Fibroblast of mammary gland (primary cell): ENCODE measurements at regions not wholly inside any gene's neighbourhood (a gene's known extent, or its start where the extent isn't known, plus 50 kb on each side); places are given as distances from the start of the nearest gene placed in this dataset.

Experiments
- DNase-seq: peaks from one replicate; pipeline ENCODE4 v3.0.0-alpha.2; 2010; ENCODE audit warnings: low read depth
- H3K4me3 ChIP-seq: 2 replicates; pipeline ENCODE4 v1.5.1; 2011; ENCODE audit warnings: low read depth, mild to moderate bottlenecking, low read length, moderate library complexity; ENCODE audit not compliant: control insufficient read depth
- TF ChIP-seq, protein P1 (sequence below): conservative IDR thresholded peaks from 2 replicates; pipeline ENCODE4 v1.5.1; 2011; ENCODE audit warnings: low read depth, low read length, inconsistent platforms; ENCODE audit not compliant: control insufficient read depth, insufficient read depth

DNA sequence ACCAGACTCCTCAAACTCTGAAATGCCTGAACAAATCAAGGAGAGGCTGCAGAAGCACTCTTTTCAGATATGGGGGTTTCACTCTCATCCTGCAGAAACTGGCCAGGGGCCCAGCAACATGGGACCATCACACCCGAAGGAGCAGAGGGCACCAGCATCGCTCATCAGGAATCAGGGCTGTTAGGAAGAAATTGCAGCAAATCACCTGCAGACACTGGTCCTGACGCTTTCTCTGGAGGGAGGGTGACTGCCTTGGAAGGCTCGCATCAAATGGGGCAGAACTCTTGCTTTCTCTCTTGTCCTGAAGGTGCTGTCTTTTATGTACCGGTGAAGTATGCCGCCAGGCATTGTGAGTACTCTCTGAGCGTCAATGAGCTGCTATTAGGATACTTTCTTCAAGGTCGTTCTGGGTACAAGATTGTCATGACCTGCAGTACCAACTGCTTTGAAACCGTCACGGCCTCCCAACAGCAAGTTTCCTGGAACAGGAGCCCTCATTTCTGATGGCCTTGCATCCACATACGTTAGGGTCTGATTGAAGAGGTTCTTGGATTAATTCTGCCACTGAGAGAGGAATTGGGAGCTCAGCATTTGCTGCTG is 155.7 kb upstream of the SOX1 start:
- DNase-seq: no peak
- TF ChIP-seq, protein P1, sequence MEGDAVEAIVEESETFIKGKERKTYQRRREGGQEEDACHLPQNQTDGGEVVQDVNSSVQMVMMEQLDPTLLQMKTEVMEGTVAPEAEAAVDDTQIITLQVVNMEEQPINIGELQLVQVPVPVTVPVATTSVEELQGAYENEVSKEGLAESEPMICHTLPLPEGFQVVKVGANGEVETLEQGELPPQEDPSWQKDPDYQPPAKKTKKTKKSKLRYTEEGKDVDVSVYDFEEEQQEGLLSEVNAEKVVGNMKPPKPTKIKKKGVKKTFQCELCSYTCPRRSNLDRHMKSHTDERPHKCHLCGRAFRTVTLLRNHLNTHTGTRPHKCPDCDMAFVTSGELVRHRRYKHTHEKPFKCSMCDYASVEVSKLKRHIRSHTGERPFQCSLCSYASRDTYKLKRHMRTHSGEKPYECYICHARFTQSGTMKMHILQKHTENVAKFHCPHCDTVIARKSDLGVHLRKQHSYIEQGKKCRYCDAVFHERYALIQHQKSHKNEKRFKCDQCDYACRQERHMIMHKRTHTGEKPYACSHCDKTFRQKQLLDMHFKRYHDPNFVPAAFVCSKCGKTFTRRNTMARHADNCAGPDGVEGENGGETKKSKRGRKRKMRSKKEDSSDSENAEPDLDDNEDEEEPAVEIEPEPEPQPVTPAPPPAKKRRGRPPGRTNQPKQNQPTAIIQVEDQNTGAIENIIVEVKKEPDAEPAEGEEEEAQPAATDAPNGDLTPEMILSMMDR: no peak
- no peak overlapping the region for H3K4me3 ChIP-seq

- DNase-seq: no peak
- H3K4me3 ChIP-seq: no peak overlapping the region
- TF ChIP-seq, protein P1: no peak
These were observed 155.0 kb upstream of the SOX1 start for GRCh38 chr13:111911754-111912452.

GRCh38 chr13:111912453-111912866 is 154.5 kb upstream of the SOX1 start:
- no peak for DNase-seq
- H3K4me3 ChIP-seq: no peak overlapping the region
- TF ChIP-seq, protein P1: no peak

- DNase-seq: no peak
- TF ChIP-seq, protein P1: no peak
- no peak overlapping the region for H3K4me3 ChIP-seq
These were observed 153.8 kb upstream of the SOX1 start for GRCh38 chr13:111912991-111913760.

- TF ChIP-seq, protein P1: no peak
- DNase-seq: no peak
These were observed 153.2 kb upstream of the SOX1 start for GRCh38 chr13:111913761-111914140.

DNA sequence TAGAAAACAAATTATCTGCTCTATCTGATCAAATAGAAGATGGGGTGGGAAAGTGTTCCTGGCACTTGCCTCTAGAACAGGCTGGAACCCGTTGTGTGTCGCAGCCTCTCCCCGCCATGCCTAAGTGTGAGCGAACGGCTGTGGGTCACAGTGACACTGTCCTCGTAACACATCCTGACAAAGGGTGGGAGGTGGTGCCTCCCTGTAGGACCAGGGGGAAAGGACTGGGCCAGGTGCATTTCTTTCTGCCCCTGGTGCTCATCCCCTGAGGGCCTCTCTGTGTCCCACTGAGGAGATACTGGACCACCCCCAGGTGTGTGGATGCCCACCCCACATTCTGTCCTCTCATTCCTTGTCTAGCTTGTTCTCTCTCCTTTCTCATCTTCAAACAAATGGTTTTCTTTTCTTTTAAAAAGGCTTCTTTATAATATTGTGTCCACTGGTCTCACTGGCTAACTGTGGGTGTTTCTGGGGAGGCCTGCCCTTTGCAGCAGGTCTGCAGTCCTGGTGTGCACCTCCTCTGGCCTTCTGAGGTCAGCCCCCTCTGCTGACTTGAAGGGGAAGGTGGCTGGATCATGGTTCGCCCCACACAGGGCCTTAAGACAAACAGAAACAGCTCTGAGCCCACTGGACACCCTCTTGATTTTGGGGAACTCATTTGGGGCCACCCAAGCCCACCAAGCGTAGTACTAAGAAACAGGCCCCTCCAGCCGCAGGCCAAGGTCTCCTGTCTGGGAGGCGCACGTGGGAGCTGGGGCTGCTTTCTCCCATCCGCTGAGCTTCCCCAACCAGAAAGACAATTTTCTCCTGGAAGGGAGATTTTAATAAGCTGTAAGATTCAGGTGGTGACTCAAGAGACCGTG is 152.5 kb upstream of the SOX1 start:
- no peak for DNase-seq
- TF ChIP-seq, protein P1: no peak
- H3K4me3 ChIP-seq: no peak overlapping the region

More at GRCh38 chr13:111913761-111914140, 153.2 kb upstream of the SOX1 start:
- H3K4me3 ChIP-seq: no peak overlapping the region
